Endothelial cell of umbilical vein (primary cell): ENCODE measurements at regions not wholly inside any gene's neighbourhood (a gene's known extent, or its start where the extent isn't known, plus 50 kb on each side); places are given as distances from the start of the nearest gene placed in this dataset.

Source experiments
- BruUV-seq: library from RNA; stranded (reverse); fragments of 400-500 nt; replicated peaks from 2 replicates; lab custom pipeline; 2021; lab: Mats Ljungman, UMichigan
- CTCF ChIA-PET: fragments of 300-600, 350-600 bp; sonication (Branson Sonifier 250); formaldehyde crosslinking; loops from one replicate; lab custom pipeline; 2021; ENCODE audit warnings: antibody characterized with exemption, inconsistent platforms; lab: Charles Lee
- POLR2A ChIA-PET: fragments of 300-600, 350-600 bp; sonication (Branson Sonifier 250); formaldehyde crosslinking; loops from one replicate; lab custom pipeline; 2021; ENCODE audit warnings: antibody characterized with exemption, inconsistent platforms; lab: Charles Lee
- DNase-seq: peaks from one replicate; pipeline ENCODE4 v3.0.0-alpha.2; 2011; ENCODE audit warnings: low read depth, low spot score
- FAIRE-seq: peaks from 2 replicates; lab custom pipeline; 2011; peaks lifted over from hg19 to GRCh38; lab: Jason Lieb, UNC
- H2AFZ ChIP-seq: 2 replicates; pipeline ENCODE4 v1.6.0; 2012; ENCODE audit warnings: low read depth, low read length, control low read depth, inconsistent platforms
- H3K27ac ChIP-seq: 2 replicates; pipeline ENCODE4 v1.5.1; 2011; ENCODE audit warnings: low read depth, mild to moderate bottlenecking, control low read depth, low read length, moderate library complexity; ENCODE audit not compliant: insufficient read depth
- H3K27me3 ChIP-seq, 2 experiments: 2 replicates each; pipeline versions ENCODE4 v1.6.0 to v1.6.1; 2011; ENCODE audit warnings: low read length in 2 of 2, mixed read lengths in 1 of 2; ENCODE audit not compliant: control insufficient read depth in 2 of 2, insufficient read depth in 2 of 2
- H3K36me3 ChIP-seq, 2 experiments: 2 replicates in 1 of 2; 3 replicates in 1 of 2; pipeline ENCODE4 v1.5.1; 2011; ENCODE audit warnings: low read length in 2 of 2, mild to moderate bottlenecking in 1 of 2, moderate library complexity in 1 of 2; ENCODE audit not compliant: control insufficient read depth in 2 of 2, insufficient read depth in 2 of 2; ENCODE audit errors: extremely low read depth in 1 of 2
- H3K4me1 ChIP-seq: 3 replicates; pipeline ENCODE4 v1.5.1; 2011; ENCODE audit warnings: mild to moderate bottlenecking, low read length; ENCODE audit not compliant: control insufficient read depth, insufficient read depth; ENCODE audit errors: extremely low read depth
- H3K4me2 ChIP-seq: 2 replicates; pipeline ENCODE4 v1.6.1; 2011; ENCODE audit warnings: low read length, control low read depth, mixed read lengths; ENCODE audit not compliant: insufficient read depth
- H3K4me3 ChIP-seq, 3 experiments: fragments of 200-600 bp in 1 of 3; sonication (generic), shearing (Covaris generic) in 1 of 3; replicated peaks in 1 of 3; 2 replicates each; pipeline ENCODE4 v1.5.1; 2011 to 2016; ENCODE audit warnings: control low read depth in 3 of 3, low read length in 3 of 3, mild to moderate bottlenecking in 2 of 3, inconsistent platforms in 1 of 3, low read depth in 1 of 3, moderate library complexity in 1 of 3; ENCODE audit not compliant: insufficient read depth in 1 of 3
- H3K79me2 ChIP-seq: 2 replicates; pipeline ENCODE4 v1.6.0; 2012; ENCODE audit warnings: low read length, inconsistent platforms; ENCODE audit not compliant: control insufficient read depth, insufficient read depth
- H3K9ac ChIP-seq: replicated peaks from 2 replicates; pipeline ENCODE3; 2011; ENCODE audit warnings: low read length, control low read depth; ENCODE audit not compliant: insufficient read depth; ENCODE audit errors: extremely low read depth
- H3K9me1 ChIP-seq: replicated peaks from 3 replicates; pipeline ENCODE4 v1.6.0; 2011; ENCODE audit warnings: mild to moderate bottlenecking, low read length; ENCODE audit not compliant: control insufficient read depth, insufficient read depth; ENCODE audit errors: extremely low read depth
- H3K9me3 ChIP-seq: replicated peaks from 2 replicates; pipeline ENCODE4 v1.5.1; 2012; ENCODE audit warnings: low read length, inconsistent platforms; ENCODE audit not compliant: control insufficient read depth, insufficient read depth
- H4K20me1 ChIP-seq: replicated peaks from 2 replicates; pipeline ENCODE3; 2011; ENCODE audit warnings: mild to moderate bottlenecking, low read length; ENCODE audit not compliant: control insufficient read depth, insufficient read depth; ENCODE audit errors: extremely low read depth
- EZH2 ChIP-seq: IDR thresholded peaks from 2 replicates; pipeline ENCODE4 v1.6.1; 2012; ENCODE audit warnings: borderline replicate concordance, low read depth, mild to moderate bottlenecking, moderate library complexity, low read length, inconsistent platforms; ENCODE audit not compliant: severe bottlenecking
- FOS ChIP-seq: IDR thresholded peaks from 2 replicates; pipeline ENCODE4 v1.6.1; 2011; ENCODE audit warnings: mild to moderate bottlenecking, low read length, moderate library complexity, borderline replicate concordance; ENCODE audit not compliant: insufficient read depth
- GATA2 ChIP-seq: IDR thresholded peaks from 2 replicates; pipeline ENCODE4 v1.7.0; 2011; ENCODE audit warnings: low read depth, mild to moderate bottlenecking, moderate library complexity, mixed read lengths, low read length; ENCODE audit not compliant: insufficient read length, insufficient read depth
- JUN ChIP-seq: IDR thresholded peaks from 2 replicates; pipeline ENCODE4 v1.6.1; 2011; ENCODE audit warnings: borderline replicate concordance, low read depth; ENCODE audit not compliant: insufficient read length, insufficient read depth
- MAX ChIP-seq: IDR thresholded peaks from 2 replicates; pipeline ENCODE4 v1.6.1; 2011; ENCODE audit not compliant: insufficient read depth, insufficient read length
- MYC ChIP-seq: IDR thresholded peaks from one replicate; pipeline ENCODE4 v1.6.1; 2011; ENCODE audit warnings: mild to moderate bottlenecking, low read depth, low read length
- POLR2A ChIP-seq: IDR thresholded peaks from 2 replicates; pipeline ENCODE4 v1.6.1; 2012; ENCODE audit warnings: low read depth, mild to moderate bottlenecking, control low read depth, low read length
- POLR2AphosphoS5 ChIP-seq: IDR thresholded peaks from 2 replicates; pipeline ENCODE4 v1.6.1; 2012; ENCODE audit warnings: low read depth, mild to moderate bottlenecking, control low read depth, low read length, moderate library complexity; ENCODE audit not compliant: insufficient read depth
- dilution Hi-C: fragments of 300-500 bp; cut with MboI; formaldehyde crosslinking; loops from one replicate; pipeline ENCODE4 v1.15.0; 2019; ENCODE audit warnings: low sequenced_read_pairs; ENCODE audit not compliant: extremely low pct_ligation_motif_present
- intact Hi-C: fragments of 100-400 bp; cut with micrococcal nuclease; formaldehyde crosslinking; loops from one replicate; pipeline ENCODE4 v1.10.0; 2022
- TF ChIP-seq, protein P1 (sequence below), 2 donors: IDR thresholded peaks; 1 replicate in 1 of 2; 2 replicates in 1 of 2; pipeline ENCODE4 v1.5.1; 2011; ENCODE audit warnings: low read length in 2 of 2, mild to moderate bottlenecking in 2 of 2, moderate library complexity in 2 of 2, control low read depth in 1 of 2, inconsistent platforms in 1 of 2, low read depth in 1 of 2; ENCODE audit not compliant: insufficient read depth in 1 of 2; ENCODE audit errors: extremely low read depth in 1 of 2

- Histone ChIP-seq H3K79me2 (no peaks in the 10 kb centered on the region), H3K4me3 (no peak overlapping the region), H3K27ac (no peak overlapping the region), H3K9me1 (no peaks in the 10 kb centered on the region), H3K9me3 (no peaks in the 10 kb centered on the region), H3K36me3 (no peaks in the 10 kb centered on the region), H2AFZ (no peak overlapping the region), H3K27me3 (no peaks in the 10 kb centered on the region), H3K4me1 (no peaks in the 10 kb centered on the region), H3K4me2 (no peak overlapping the region), H4K20me1 (no peaks in the 10 kb centered on the region), H3K9ac (no peak overlapping the region)
- dilution Hi-C loops = no loop called here
- no TSS peak for BruUV-seq
- DNase-seq (no peak), FAIRE-seq (no peak)
- POLR2A ChIA-PET = no interaction called here
- TF ChIP-seq JUN = no peak
- TF ChIP-seq FOS = no peak
- TF ChIP-seq POLR2A = no peak
- CTCF ChIA-PET = no interaction called here
- intact Hi-C loops = no loop called here
These were observed 557.7 kb upstream of the CHAC2 start for GRCh38 chr2:53209679-53210458.

GRCh38 chr2:53208815-53209214 lies 558.8 kb upstream of the CHAC2 start:
- no peak overlapping the region for H2AFZ ChIP-seq
- no peak overlapping the region for H3K27ac ChIP-seq
- no peaks in the 10 kb centered on the region for H3K9me3 ChIP-seq
- ChIA-PET CTCF (no interaction called here), POLR2A (no interaction called here)
- intact Hi-C loops (no loop called here), dilution Hi-C loops (no loop called here)
- DNase-seq (no peak), FAIRE-seq (no peak)
- H4K20me1 ChIP-seq = no peaks in the 10 kb centered on the region
- H3K79me2 ChIP-seq = no peaks in the 10 kb centered on the region
- no peak overlapping the region for H3K9ac ChIP-seq
- H3K36me3 ChIP-seq = no peaks in the 10 kb centered on the region
- H3K4me3 ChIP-seq = no peak overlapping the region
- H3K27me3 ChIP-seq = no peaks in the 10 kb centered on the region
- H3K9me1 ChIP-seq = no peaks in the 10 kb centered on the region
- H3K4me2 ChIP-seq = no peak overlapping the region
- TF ChIP-seq EZH2 (no peak), JUN (no peak), FOS (no peak), MYC (no peak), POLR2A (no peak), MAX (no peak), GATA2 (no peak), POLR2AphosphoS5 (no peak)
- TF ChIP-seq, protein P1, sequence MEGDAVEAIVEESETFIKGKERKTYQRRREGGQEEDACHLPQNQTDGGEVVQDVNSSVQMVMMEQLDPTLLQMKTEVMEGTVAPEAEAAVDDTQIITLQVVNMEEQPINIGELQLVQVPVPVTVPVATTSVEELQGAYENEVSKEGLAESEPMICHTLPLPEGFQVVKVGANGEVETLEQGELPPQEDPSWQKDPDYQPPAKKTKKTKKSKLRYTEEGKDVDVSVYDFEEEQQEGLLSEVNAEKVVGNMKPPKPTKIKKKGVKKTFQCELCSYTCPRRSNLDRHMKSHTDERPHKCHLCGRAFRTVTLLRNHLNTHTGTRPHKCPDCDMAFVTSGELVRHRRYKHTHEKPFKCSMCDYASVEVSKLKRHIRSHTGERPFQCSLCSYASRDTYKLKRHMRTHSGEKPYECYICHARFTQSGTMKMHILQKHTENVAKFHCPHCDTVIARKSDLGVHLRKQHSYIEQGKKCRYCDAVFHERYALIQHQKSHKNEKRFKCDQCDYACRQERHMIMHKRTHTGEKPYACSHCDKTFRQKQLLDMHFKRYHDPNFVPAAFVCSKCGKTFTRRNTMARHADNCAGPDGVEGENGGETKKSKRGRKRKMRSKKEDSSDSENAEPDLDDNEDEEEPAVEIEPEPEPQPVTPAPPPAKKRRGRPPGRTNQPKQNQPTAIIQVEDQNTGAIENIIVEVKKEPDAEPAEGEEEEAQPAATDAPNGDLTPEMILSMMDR (IDR thresholded peaks at IDR 0.05; ENCODE audit: extremely low read depth in 1 of 2, insufficient read depth in 1 of 2, low read depth in 1 of 2, low read length in 2 of 2) = no peak
- no peaks in the 10 kb centered on the region for H3K4me1 ChIP-seq
- no TSS peak for BruUV-seq
